Epithelial cell of esophagus (primary cell): ENCODE measurements at regions not wholly inside any gene's neighbourhood (a gene's known extent, or its start where the extent isn't known, plus 50 kb on each side); places are given as distances from the start of the nearest gene placed in this dataset.

ENCODE experiments used
- DNase-seq: peaks from one replicate; pipeline ENCODE4 v3.0.0; 2010; ENCODE audit warnings: low read depth
- H3K4me3 ChIP-seq: 2 replicates; pipeline ENCODE4 v1.5.1; 2011; ENCODE audit warnings: mild to moderate bottlenecking, low read length, control low read depth
- TF ChIP-seq, protein P1 (sequence below): IDR thresholded peaks from 2 replicates; pipeline ENCODE4 v1.5.1; 2011; ENCODE audit warnings: low read depth, mild to moderate bottlenecking, low read length, control low read depth, inconsistent platforms; ENCODE audit not compliant: insufficient read depth; ENCODE audit errors: missing control alignments

DNA sequence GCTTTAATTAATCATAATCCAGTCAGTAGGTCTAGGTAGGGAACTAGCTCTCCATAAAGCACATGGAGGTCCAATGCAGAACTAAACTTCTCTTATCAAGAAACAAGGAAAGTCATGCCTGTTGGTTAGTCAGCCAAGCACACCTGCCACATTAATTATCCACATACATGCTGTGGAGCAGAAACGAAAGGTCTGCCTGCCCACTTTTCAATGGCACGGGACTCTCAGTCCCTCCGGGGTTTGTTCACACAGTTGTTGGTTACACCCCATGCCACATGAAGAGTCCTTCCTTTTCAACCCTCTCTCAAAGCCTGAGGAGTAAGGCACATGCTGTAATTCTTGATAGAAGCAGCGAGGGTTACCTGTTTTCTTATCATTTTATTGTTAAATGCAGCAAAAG is 1096.4 kb upstream of the MAP3K7 start:
- DNase-seq, result no peak
- TF ChIP-seq, protein P1, sequence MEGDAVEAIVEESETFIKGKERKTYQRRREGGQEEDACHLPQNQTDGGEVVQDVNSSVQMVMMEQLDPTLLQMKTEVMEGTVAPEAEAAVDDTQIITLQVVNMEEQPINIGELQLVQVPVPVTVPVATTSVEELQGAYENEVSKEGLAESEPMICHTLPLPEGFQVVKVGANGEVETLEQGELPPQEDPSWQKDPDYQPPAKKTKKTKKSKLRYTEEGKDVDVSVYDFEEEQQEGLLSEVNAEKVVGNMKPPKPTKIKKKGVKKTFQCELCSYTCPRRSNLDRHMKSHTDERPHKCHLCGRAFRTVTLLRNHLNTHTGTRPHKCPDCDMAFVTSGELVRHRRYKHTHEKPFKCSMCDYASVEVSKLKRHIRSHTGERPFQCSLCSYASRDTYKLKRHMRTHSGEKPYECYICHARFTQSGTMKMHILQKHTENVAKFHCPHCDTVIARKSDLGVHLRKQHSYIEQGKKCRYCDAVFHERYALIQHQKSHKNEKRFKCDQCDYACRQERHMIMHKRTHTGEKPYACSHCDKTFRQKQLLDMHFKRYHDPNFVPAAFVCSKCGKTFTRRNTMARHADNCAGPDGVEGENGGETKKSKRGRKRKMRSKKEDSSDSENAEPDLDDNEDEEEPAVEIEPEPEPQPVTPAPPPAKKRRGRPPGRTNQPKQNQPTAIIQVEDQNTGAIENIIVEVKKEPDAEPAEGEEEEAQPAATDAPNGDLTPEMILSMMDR, result no peak
- no peak overlapping the region for H3K4me3 ChIP-seq

DNA sequence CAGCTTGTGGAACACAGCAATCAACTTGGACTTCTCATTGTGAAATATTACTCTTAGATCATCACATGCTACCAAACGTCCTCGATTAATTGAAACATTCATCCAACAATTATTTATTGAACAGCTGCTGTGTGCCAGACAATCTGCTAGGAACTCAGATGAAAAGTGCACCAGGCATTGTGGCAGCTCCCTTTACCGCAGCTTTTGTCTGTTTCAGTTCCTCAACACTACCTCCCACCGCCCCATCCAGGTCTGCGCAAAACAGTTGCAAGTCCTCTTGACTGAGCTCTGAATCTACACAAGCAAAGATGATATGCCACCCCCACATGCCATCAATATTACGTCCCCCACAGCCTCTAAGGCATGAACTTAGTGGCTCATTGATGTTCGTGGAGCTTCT is 1094.4 kb upstream of the MAP3K7 start:
- H3K4me3 ChIP-seq, result no peak overlapping the region
- no peak for DNase-seq
- TF ChIP-seq, protein P1, result no peak

DNA sequence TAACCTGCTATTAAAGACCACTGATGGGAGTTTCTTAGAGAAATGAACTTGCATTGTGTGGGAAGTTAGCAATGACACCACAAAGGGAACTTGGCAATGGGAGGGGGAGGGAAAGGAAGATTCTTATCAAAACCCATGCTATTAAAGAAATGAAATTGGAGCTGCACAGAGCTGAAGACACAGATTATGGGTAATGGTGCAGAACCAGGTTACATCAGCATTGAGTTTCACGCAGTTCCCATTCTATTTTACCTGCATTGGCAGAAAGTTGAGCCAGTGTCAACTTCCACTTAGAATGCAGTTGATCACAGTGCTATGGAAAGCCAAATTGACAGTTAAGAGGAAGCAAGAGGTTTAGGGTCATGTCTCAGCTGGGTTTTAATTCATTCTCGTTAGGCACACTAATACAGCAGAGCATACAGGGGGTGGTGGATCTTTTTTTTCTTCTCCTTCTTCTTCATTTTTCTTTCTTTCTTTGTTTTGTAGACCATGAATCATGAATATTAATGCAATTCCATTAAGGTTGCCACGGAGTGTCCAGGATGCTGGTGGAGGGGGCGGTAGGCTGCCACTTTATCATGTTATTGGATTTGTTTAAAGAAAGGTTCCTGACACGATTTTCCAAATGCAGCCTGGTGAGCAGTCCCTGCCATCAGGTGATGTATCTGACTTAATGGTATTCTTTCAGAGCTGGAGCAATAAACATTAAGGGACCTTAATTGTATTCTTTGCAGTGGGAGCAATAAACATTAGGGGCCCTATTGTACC is 1092.0 kb upstream of the MAP3K7 start:
- no peak for DNase-seq
- H3K4me3 ChIP-seq, result no peak overlapping the region
- TF ChIP-seq, protein P1, result no peak

DNA sequence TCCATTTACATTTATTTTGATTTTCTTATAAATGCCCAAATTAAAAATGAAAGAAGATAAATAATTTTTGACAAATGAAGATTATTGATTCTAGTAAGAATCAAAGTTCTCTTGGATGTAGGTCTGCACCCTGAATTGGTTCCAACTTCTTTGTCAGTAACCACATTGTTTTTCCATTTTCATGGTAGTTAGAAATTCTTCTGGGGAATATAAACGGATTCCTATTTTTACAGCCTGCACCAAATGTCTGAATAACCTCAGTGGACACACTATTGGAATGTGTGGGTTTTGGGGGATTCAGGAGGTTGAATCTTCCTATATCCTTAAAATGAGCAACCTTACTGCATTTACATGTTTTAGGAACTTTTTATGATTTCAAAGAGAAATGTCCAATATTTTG is 1085.3 kb upstream of the MAP3K7 start:
- no peak overlapping the region for H3K4me3 ChIP-seq
- DNase-seq, result no peak
- TF ChIP-seq, protein P1, result no peak

DNA sequence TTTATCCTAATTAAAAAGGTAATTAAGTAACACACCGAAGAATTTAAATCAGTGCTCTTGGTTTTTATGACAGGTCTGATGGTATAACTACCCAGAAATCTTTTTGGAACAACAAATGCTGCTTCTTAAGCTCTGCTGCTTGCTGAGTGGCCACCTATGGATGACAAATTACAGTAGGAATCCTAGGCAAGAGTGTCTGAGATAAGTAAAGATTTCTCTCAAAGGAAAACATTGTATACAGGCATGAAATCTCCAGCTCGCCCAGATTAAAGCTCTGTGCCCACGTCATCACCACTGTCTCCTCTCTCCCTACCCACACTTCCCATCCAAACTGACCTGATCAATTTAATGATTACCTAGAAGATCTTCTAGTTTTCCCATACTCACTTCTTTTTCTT is 1083.0 kb upstream of the MAP3K7 start:
- DNase-seq, result no peak
- TF ChIP-seq, protein P1, result no peak
- H3K4me3 ChIP-seq, result no peak overlapping the region

DNA sequence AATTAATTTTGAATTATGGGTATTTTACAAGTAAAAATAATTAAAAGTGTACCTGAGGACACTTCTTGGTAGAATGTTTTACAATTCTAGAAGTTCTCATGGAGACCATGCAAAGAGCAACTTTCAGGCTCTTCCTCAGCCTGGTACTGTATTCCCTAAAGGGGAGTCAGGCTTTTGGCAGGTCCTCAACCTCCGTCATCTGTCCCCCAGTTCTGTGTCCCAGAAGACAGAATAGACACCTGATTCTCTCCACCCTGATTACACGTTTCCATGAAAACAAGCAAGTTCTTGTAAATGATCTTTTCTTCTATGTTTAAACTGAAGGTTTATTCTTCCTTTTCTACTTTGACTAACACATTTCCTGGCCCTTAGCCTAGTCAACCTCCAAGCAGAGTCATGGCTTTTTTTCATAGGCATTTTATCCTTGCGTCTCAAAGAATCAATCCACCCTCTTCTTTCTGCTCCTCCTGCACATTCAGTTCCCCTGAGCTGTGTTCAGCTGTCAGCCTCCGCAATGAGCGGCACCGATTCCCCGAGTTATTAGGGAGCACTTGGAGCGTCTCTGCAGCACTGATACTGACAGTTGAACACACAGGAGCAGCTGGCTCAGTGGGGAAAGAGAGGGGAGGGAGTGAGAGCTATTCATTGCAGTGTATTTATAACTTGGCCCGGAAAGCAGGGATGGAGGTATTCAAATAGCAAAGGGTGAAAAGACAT is 1082.4 kb upstream of the MAP3K7 start:
- no peak overlapping the region for H3K4me3 ChIP-seq
- DNase-seq, result no peak
- TF ChIP-seq, protein P1, result no peak
